NCI-H2107 treated with DMSO at 0.1 percent for 48 hours (cell line): ENCODE measurements at regions not wholly inside any gene's neighbourhood (a gene's known extent, or its start where the extent isn't known, plus 50 kb on each side); places are given as distances from the start of the nearest gene placed in this dataset.

Experiments used
- DNase-seq: peaks from one replicate; lab custom pipeline; 2025; ENCODE audit not compliant: unreplicated experiment; lab: John Stamatoyannopoulos, UW

DNA sequence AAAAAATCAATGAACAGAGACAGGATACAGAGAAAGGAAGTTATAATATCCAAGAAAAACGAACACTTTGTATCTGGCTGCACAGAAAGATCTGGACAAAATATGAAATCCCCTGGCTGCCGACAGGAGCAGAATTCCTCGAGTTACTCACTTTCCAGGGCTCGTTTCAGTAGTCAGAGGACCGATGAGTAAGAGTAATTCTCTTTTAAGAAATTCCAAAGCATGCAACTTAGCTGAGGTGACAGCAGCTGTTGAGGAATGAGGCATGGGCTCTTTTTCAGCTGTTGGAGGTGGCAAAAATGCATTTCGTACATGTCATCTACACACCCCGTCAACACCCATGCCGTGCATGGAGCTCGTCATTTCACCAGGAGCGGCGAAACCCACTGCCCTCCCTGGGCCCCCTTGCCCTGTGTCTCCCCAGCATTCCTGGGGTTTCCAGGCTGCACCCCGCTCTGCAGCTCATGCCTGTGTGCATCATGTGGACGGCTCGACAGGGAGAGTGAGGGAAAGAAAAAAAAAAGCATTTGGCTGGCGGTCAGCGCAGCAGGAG, 210.8 kb upstream of the SMIM21 start:
- no peak for DNase-seq

- peak; percentile 97 for DNase-seq
Measured at GRCh38 chr18:75635096-75635495, 207.6 kb upstream of the SMIM21 start.

GRCh38 chr18:75625966-75626365, 198.5 kb upstream of the SMIM21 start:
- DNase-seq, result no peak

- DNase-seq, result no peak
Measured at GRCh38 chr18:75624869-75625268, 197.4 kb upstream of the SMIM21 start.

DNA sequence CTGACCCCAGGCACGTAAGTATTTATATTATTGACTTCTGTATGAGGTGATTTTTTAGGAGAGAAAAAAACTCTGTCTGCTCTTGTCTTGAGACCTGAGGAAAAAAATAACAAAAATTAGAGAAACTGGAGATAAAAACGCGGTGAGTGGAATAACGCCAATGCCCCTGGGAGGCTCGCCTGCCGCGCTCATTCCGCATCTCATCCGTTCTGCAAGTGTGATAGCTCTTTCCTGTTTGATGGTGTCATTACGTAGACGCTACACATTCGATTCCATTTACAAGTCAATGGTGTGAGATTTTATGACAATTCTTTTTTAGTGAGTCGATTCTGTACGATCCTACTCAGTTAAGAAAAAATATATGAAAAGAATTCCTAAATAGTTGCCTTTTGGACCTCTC, 194.3 kb upstream of the SMIM21 start:
- DNase-seq, result no peak

DNA sequence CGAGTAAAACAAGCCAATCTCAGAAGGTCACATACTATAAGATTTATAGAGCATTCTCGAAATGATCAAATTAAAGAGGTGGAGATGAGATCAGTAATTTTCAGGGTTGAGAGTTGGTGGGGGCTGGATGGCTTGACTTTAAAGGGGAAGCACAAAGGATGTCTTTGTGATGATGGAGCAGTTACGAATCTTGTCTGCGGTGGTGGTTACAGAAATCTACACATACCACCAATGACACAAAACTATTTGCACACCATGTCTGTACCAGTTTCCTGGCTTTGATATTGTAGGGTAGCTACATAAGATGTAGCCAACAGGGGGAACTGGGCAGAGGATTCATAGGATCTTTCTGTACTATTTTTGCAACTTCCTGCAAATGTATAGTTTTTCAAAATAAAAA, 190.6 kb upstream of the SMIM21 start:
- DNase-seq, result no peak

DNA sequence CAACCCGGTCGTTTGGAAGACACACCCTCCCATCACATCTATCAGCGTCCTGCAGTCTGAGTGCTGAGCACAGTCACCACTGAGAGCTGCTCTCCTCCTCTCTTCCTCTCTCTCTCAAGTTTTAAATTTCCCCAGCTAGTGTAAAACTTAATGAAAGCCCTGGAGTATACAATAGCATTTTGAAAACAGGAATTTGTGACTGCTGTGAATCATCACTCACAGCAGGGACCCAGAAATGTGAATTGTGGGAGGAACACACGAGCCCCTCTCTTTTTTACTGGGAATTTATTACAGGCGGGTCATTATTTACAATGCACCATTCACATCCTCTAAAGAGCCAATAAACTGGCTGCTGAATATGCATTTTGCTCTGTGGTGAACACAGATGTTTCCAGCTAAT, 185.0 kb upstream of the SMIM21 start:
- peak; percentile 20 for DNase-seq

DNA sequence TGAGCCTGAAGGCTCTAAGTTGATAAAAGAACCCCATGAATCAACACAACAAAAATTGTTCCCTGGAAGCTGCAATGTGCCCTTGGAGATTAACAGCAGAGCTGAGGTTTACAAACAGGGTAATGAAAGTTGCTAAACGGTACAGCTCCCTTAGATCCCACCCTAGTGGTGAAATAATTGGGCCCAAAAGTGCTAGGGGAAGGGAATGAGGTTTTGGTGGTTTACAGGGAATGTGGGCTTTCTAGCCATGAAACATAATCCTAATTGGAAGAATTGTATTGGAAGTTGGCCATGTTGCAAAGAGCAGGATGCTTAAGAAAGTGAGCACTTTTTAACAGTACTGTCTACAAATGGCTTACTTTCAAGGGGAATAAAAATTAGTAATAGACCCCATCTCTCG, 180.2 kb upstream of the SMIM21 start:
- DNase-seq, result no peak

GRCh38 chr18:75592527-75592926, 165.0 kb upstream of the SMIM21 start:
- DNase-seq, result no peak

- DNase-seq, result no peak
Measured at GRCh38 chr18:75588412-75588811, 160.9 kb upstream of the SMIM21 start.

- no peak for DNase-seq
Measured at GRCh38 chr18:75587131-75587530, 159.6 kb upstream of the SMIM21 start.

DNA sequence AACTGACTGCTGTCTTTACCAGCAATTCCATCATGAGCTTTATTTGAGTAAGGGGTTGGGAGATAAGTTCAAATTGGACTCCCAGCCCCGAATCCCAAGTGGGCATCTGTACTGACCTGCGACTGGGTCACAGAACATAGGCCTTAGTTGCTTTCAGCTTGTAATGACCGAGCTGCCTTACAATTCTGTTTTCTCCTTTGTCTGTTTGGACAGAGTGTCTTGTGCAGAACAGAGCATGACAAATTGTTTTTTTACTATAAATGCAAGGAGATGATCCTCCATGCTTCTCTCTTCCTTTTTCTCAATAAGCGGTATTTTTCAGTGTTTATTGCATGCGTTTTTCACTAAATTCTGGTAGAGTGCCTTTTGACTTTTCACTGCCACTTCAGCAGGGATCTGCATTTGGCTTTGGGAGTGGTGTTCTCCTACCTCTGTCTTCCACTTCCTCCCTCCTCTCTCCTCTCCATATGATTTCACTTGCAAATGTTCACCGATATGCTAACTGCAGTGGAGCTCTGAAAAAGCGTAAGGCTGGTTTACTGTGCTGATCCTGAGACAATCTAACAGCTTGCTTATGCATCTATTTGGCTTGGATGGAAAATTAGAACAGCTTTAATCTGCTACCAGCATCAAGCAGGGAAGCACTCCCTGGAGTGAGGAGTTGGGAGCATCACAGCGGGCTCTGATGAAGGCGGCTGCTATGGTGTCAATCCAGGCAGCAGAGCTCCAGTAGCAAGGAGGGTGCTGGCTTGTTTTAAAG, 158.8 kb upstream of the SMIM21 start:
- DNase-seq, result no peak

- no peak for DNase-seq
Measured at GRCh38 chr18:75582940-75583339, 155.4 kb upstream of the SMIM21 start.

GRCh38 chr18:75582406-75582821, 154.9 kb upstream of the SMIM21 start:
- no peak for DNase-seq

GRCh38 chr18:75581336-75582131, 154.0 kb upstream of the SMIM21 start:
- no peak for DNase-seq

GRCh38 chr18:75574187-75574586, 146.7 kb upstream of the SMIM21 start:
- DNase-seq, result no peak

GRCh38 chr18:75563150-75563549, 135.6 kb upstream of the SMIM21 start:
- DNase-seq, result no peak

DNA sequence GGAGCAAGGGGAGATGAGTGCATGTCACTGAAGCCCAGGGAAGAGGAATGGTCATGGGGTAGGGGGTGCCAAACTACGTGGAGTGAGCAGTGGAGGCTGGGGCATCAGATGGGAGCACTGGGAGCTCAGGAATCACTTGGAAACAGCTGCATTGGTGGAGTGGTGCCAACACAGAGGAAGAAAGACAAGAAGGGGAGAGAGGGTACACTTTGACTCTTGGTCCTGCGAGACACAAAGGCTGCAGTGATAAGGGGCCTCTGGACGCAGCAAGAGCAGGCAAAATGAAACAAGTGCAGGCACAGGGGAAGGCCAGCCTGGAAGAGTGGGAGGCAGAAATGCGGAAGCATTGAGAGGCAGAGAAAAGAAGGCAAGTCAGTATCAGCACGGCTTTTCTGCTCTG, 134.7 kb upstream of the SMIM21 start:
- DNase-seq, result no peak

DNA sequence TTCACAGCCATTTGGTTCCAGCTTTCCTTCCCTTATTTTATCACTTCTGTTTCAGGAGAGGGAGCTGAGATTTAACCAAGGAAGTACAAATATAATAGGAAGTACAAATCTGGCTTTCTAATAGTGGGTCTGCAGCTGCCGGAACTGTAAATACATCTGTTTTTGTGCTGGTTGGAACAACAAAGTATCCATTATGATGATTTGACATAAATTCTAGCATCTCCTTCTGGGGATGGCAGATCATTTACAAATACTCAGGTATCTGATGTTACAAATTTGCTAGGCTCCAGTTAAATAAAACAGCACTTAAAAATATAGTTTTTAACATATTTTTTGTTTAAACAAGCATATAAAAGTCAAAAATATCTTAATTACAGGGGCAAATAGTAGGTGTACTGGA, 131.3 kb upstream of the SMIM21 start:
- no peak for DNase-seq

DNA sequence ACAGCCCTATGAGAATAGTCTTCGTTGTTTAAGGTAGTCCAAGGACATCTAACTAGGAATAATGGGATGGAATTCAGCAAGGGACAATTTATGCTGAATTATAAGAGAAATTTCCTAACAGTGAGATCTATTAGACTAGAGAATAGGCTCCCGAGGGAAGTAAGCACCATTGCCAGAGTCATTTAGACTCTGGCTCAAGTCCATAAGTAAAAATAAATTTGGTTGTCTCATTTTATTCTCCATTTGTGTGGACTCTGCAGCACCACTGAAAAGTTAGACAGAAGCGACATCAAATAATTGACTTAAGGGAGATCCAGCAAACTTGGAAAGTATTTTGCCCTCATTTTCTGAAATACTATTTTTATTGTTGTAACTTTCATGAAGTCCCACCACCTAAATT, 129.3 kb upstream of the SMIM21 start:
- no peak for DNase-seq

GRCh38 chr18:75554644-75555185, 127.2 kb upstream of the SMIM21 start:
- no peak for DNase-seq

GRCh38 chr18:75554176-75554575, 126.7 kb upstream of the SMIM21 start:
- DNase-seq, result no peak
